Liver (tissue), 8 donors: ENCODE measurements at regions not wholly inside any gene's neighbourhood (a gene's known extent, or its start where the extent isn't known, plus 50 kb on each side); places are given as distances from the start of the nearest gene placed in this dataset.

ENCODE experiments used
- DNase-seq: peaks from one replicate; pipeline ENCODE4 v3.0.0-alpha.2; 2017; ENCODE audit warnings: low spot score
- H3K27ac ChIP-seq, 2 donors: one replicate each; pipeline ENCODE4 v1.7.0; 2013; ENCODE audit warnings: inconsistent platforms in 2 of 2, low read length in 2 of 2, control low read depth in 1 of 2, low read depth in 1 of 2, mild to moderate bottlenecking in 1 of 2
- H3K27me3 ChIP-seq, 4 donors: one replicate each; pipeline versions ENCODE4 v1.6.1 to v1.7.0; 2013; ENCODE audit warnings: low read length in 3 of 4, inconsistent platforms in 1 of 4, mild to moderate bottlenecking in 1 of 4, moderate library complexity in 1 of 4; ENCODE audit not compliant: control insufficient read depth in 4 of 4, insufficient read depth in 4 of 4
- H3K36me3 ChIP-seq, 4 donors: one replicate each; pipeline versions ENCODE4 v1.6.1 to v1.7.0; 2013; ENCODE audit warnings: low read length in 3 of 4, mild to moderate bottlenecking in 3 of 4, low read depth in 1 of 4, moderate library complexity in 1 of 4; ENCODE audit not compliant: control insufficient read depth in 4 of 4, insufficient read depth in 3 of 4
- H3K4me1 ChIP-seq, 4 donors: one replicate each; pipeline versions ENCODE4 v1.6.1 to v1.7.0; 2013; ENCODE audit warnings: low read length in 3 of 4, mild to moderate bottlenecking in 3 of 4, moderate library complexity in 1 of 4; ENCODE audit not compliant: control insufficient read depth in 4 of 4, insufficient read depth in 4 of 4
- H3K4me3 ChIP-seq, 3 donors: one replicate each; pipeline versions ENCODE4 v1.6.1 to v1.7.0; 2013; ENCODE audit warnings: low read length in 3 of 3, control low read depth in 1 of 3, low read depth in 1 of 3, mild to moderate bottlenecking in 1 of 3
- H3K9ac ChIP-seq, 2 donors: one replicate each; pipeline ENCODE4 v1.7.0; 2013; ENCODE audit warnings: low read length in 2 of 2, mild to moderate bottlenecking in 2 of 2, moderate library complexity in 2 of 2, control low read depth in 1 of 2, low read depth in 1 of 2
- H3K9me3 ChIP-seq, 4 donors: one replicate each; pipeline versions ENCODE4 v1.6.1 to v1.7.0; 2013; ENCODE audit warnings: low read length in 3 of 4; ENCODE audit not compliant: control insufficient read depth in 4 of 4
- CTCF ChIP-seq: fragments of 150-350 bp; IDR thresholded peaks from 2 replicates; pipeline ENCODE4 v1.5.1; 2017; ENCODE audit warnings: improper control_type of control experiment, low read depth, low read length; ENCODE audit not compliant: missing input control
- EGR1 ChIP-seq, 2 donors: IDR thresholded peaks; 2 replicates each; pipeline ENCODE4 v1.6.1; 2016 to 2018; ENCODE audit warnings: antibody characterized with exemption in 2 of 2, low read depth in 2 of 2
- FOXA2 ChIP-seq: IDR thresholded peaks from 2 replicates; pipeline ENCODE4 v1.6.1; 2016; ENCODE audit warnings: antibody characterized with exemption
- GABPA ChIP-seq, 2 donors: IDR thresholded peaks in 1 of 2; conservative IDR thresholded peaks in 1 of 2; 2 replicates each; pipeline ENCODE4 v1.6.1; 2016; ENCODE audit warnings: antibody characterized with exemption in 2 of 2, mild to moderate bottlenecking in 1 of 2, moderate library complexity in 1 of 2
- NR2F2 ChIP-seq: IDR thresholded peaks from 2 replicates; pipeline ENCODE4 v1.6.1; 2016; ENCODE audit warnings: antibody characterized with exemption
- RAD21 ChIP-seq, 2 donors: IDR thresholded peaks; 2 replicates each; pipeline ENCODE4 v1.6.1; 2016; ENCODE audit warnings: antibody characterized with exemption in 2 of 2, mild to moderate bottlenecking in 2 of 2
- SP1 ChIP-seq: IDR thresholded peaks from 2 replicates; pipeline ENCODE4 v1.6.1; 2018; ENCODE audit warnings: antibody characterized with exemption, mild to moderate bottlenecking
- TAF1 ChIP-seq: conservative IDR thresholded peaks from 2 replicates; pipeline ENCODE4 v1.6.1; 2016; ENCODE audit warnings: antibody characterized with exemption, mild to moderate bottlenecking
- ZBTB33 ChIP-seq: IDR thresholded peaks from 2 replicates; pipeline ENCODE4 v1.6.1; 2016; ENCODE audit warnings: antibody characterized with exemption
- WGBS: extraction: QIAGEN DNeasy Blood & Tissue Kit; methylation state at CpG from one replicate; pipeline ENCODE4 v1.1.7; 2013; 5-methylcytosine and 5-hydroxymethylcytosine counted together
- donor health status: healthy.
- donor health status: healthy.
- donor health status: healthy.
- donor health status: healthy.
- donor health status: healthy.

- TF ChIP-seq CTCF (no peak), RAD21 (IDR thresholded peaks at IDR 0.05) (no peak), EGR1 (IDR thresholded peaks at IDR 0.05; ENCODE audit: low read depth in 2 of 2) (no peak)
Observed at GRCh38 chr7:9125246-9125645, 691.8 kb downstream of the NXPH1 start (continued).

- TF ChIP-seq SP1 = no peak
- no peak for TF ChIP-seq FOXA2
- Histone ChIP-seq H3K4me1 (no peaks in the 10 kb centered on the region), H3K27ac (no peak overlapping the region), H3K4me3 (no peak overlapping the region), H3K27me3 (no peaks in the 10 kb centered on the region), H3K9ac (no peak overlapping the region), H3K36me3 (no peaks in the 10 kb centered on the region), H3K9me3 (no peaks in the 10 kb centered on the region)
- WGBS = 86% methylated on average over 5 of the region's 5 CpGs
- DNase-seq = no peak
Observed at GRCh38 chr7:9127901-9128300, 694.5 kb downstream of the NXPH1 start.

- H3K4me3 ChIP-seq = no peak overlapping the region
- H3K9ac ChIP-seq = no peak overlapping the region
- 62% methylated on average over 1 of the region's 1 CpG for WGBS
- H3K27me3 ChIP-seq = no peaks in the 10 kb centered on the region
- no peak overlapping the region for H3K27ac ChIP-seq
- DNase-seq = no peak
- no peaks in the 10 kb centered on the region for H3K4me1 ChIP-seq
- H3K36me3 ChIP-seq = no peaks in the 10 kb centered on the region
- TF ChIP-seq CTCF (no peak), NR2F2 (no peak), TAF1 (no peak), GABPA (IDR thresholded peaks at IDR 0.05 in 1 of 2, conservative IDR thresholded peaks at IDR 0.05 in 1 of 2) (no peak), EGR1 (IDR thresholded peaks at IDR 0.05; ENCODE audit: low read depth in 2 of 2) (no peak), ZBTB33 (no peak)
- H3K9me3 ChIP-seq = peaks cover 0 to 3% (median 1%) of the 10 kb centered on the region in 4 donors
Observed at GRCh38 chr7:9148687-9149086, 715.3 kb downstream of the NXPH1 start.
